ENCODE measurements at regions not wholly inside any gene's neighbourhood (a gene's known extent, or its start where the extent isn't known, plus 50 kb on each side); places are given as distances from the start of the nearest gene placed in this dataset.

DNA sequence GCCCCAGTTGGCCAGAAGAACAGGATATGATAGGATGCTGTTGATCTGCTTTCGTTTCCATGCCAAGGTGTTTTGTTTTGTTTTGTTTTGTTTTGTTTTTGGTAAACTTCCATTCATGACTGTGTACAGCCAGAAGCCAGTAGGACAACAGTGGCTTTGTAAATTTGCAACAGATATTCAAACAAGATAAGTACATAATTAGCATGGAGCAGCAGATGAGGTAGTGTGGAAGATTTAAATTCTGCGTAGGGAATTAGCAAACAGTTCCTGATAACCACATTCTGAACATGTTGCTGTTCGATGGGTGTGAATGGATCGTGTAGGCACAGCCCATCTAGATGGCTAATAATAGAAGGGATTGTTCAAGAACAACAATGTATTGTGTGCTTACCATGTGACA lies 1080.1 kb upstream of the RBFOX1 start:
- no peak overlapping the region for H3K27ac ChIP-seq
- H3K4me1 ChIP-seq (replicated peaks), result no peaks in the 10 kb centered on the region
- DNase-seq (ENCODE audit: low spot score), result no peak
- WGBS, result 76% methylated on average over 4 of the region's 4 CpGs
- no peaks in the 10 kb centered on the region for H3K9me3 ChIP-seq
- H3K36me3 ChIP-seq, result no peaks in the 10 kb centered on the region
- H3K27me3 ChIP-seq (replicated peaks; ENCODE audit: insufficient read depth), result no peaks in the 10 kb centered on the region
- TF ChIP-seq POLR2A (IDR thresholded peaks at IDR 0.05) (no peak), POLR2AphosphoS5 (IDR thresholded peaks at IDR 0.05) (no peak)
- TF ChIP-seq, protein P1, sequence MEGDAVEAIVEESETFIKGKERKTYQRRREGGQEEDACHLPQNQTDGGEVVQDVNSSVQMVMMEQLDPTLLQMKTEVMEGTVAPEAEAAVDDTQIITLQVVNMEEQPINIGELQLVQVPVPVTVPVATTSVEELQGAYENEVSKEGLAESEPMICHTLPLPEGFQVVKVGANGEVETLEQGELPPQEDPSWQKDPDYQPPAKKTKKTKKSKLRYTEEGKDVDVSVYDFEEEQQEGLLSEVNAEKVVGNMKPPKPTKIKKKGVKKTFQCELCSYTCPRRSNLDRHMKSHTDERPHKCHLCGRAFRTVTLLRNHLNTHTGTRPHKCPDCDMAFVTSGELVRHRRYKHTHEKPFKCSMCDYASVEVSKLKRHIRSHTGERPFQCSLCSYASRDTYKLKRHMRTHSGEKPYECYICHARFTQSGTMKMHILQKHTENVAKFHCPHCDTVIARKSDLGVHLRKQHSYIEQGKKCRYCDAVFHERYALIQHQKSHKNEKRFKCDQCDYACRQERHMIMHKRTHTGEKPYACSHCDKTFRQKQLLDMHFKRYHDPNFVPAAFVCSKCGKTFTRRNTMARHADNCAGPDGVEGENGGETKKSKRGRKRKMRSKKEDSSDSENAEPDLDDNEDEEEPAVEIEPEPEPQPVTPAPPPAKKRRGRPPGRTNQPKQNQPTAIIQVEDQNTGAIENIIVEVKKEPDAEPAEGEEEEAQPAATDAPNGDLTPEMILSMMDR (IDR thresholded peaks at IDR 0.05), result no peak
- intact Hi-C loops (cut with DNase I), result no loop called here
- no peak overlapping the region for H3K4me3 ChIP-seq

DNA sequence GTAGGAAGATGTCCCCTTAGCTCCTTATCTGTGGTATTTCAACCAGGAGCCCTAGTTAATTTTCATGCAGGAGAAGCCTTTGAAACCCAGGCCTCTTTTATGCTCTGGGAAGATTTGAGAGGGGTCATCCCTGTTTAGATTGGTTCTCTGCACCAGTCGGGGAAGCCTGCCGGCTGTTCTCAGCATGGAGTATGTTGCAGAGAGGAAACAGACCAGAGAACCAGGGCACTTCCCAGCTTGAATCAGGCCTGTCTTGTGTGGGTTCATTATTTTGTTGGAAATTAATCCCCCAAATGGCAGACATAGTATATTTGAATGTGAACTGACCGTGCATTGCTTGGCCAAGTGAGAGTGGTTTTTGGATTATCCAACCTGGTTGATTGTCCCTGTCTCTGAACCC lies 1082.1 kb upstream of the RBFOX1 start:
- DNase-seq (ENCODE audit: low spot score), result no peak
- TF ChIP-seq, protein P1 (IDR thresholded peaks at IDR 0.05), result no peak
- TF ChIP-seq POLR2A (IDR thresholded peaks at IDR 0.05), result no peak
- no peak for TF ChIP-seq POLR2AphosphoS5 (IDR thresholded peaks at IDR 0.05)
- H3K27ac ChIP-seq, result no peak overlapping the region
- no peaks in the 10 kb centered on the region for H3K27me3 ChIP-seq (replicated peaks; ENCODE audit: insufficient read depth)
- H3K36me3 ChIP-seq, result no peaks in the 10 kb centered on the region
- no peaks in the 10 kb centered on the region for H3K9me3 ChIP-seq
- WGBS, result 47% methylated on average over 3 of the region's 3 CpGs
- no peaks in the 10 kb centered on the region for H3K4me1 ChIP-seq (replicated peaks)
- intact Hi-C loops (cut with DNase I), result no loop called here
- no peak overlapping the region for H3K4me3 ChIP-seq

DNA sequence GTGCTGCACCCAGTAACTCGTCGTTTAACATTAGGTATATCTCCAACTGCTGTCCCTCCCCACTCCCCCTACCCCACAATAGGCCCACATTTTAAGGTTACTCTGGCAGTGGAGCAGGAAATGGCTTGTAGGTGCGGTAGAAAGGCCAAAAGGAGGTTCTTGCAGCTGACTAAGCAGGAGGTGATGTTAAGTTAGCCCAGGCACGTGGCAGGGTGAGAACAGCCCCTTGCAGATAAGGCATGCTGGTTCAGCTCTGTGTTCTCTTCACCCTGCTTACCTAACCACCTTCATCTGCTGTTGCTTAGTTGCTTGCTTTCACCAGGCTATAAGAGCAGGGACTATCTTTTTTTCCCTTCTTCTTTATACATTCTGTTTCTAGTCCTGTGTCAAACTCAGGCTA lies 1082.8 kb upstream of the RBFOX1 start:
- no peak overlapping the region for H3K27ac ChIP-seq
- intact Hi-C loops (cut with DNase I), result no loop called here
- H3K4me1 ChIP-seq (replicated peaks), result no peaks in the 10 kb centered on the region
- H3K36me3 ChIP-seq, result no peaks in the 10 kb centered on the region
- no peak for DNase-seq (ENCODE audit: low spot score)
- TF ChIP-seq, protein P1 (IDR thresholded peaks at IDR 0.05), result no peak
- TF ChIP-seq POLR2A (IDR thresholded peaks at IDR 0.05), result no peak
- no peak for TF ChIP-seq POLR2AphosphoS5 (IDR thresholded peaks at IDR 0.05)
- 54% methylated on average over 4 of the region's 4 CpGs for WGBS
- H3K4me3 ChIP-seq, result no peak overlapping the region
- no peaks in the 10 kb centered on the region for H3K27me3 ChIP-seq (replicated peaks; ENCODE audit: insufficient read depth)
- no peaks in the 10 kb centered on the region for H3K9me3 ChIP-seq

DNA sequence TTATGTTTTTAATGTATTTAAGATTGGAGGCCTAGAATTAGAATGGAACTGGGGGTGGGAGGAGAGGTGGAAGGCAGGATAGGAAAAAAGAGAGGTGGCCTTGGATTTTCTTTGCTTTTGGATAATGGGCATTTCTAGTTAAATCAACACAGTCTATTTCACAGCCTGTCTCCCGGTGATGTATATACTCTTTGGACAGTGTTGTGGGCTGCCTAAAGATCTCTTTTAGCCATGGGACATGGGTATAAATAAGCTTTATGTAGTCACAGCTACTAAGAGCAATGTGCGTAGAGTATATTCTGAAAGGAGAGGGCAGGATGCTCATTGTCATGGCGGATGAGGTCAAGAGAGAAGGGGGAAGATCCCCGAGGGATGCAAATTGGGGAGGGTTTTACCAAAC lies 1084.4 kb upstream of the RBFOX1 start:
- Histone ChIP-seq H3K27me3 (replicated peaks; ENCODE audit: insufficient read depth) (no peaks in the 10 kb centered on the region), H3K9me3 (no peaks in the 10 kb centered on the region), H3K36me3 (no peaks in the 10 kb centered on the region), H3K4me3 (no peak overlapping the region), H3K27ac (no peak overlapping the region), H3K4me1 (replicated peaks) (no peaks in the 10 kb centered on the region)
- DNase-seq (ENCODE audit: low spot score), result no peak
- intact Hi-C loops (cut with DNase I), result no loop called here
- no peak for TF ChIP-seq POLR2AphosphoS5 (IDR thresholded peaks at IDR 0.05)
- no peak for TF ChIP-seq POLR2A (IDR thresholded peaks at IDR 0.05)
- TF ChIP-seq, protein P1 (IDR thresholded peaks at IDR 0.05), result no peak
- WGBS, result 54% methylated on average over 4 of the region's 4 CpGs

DNA sequence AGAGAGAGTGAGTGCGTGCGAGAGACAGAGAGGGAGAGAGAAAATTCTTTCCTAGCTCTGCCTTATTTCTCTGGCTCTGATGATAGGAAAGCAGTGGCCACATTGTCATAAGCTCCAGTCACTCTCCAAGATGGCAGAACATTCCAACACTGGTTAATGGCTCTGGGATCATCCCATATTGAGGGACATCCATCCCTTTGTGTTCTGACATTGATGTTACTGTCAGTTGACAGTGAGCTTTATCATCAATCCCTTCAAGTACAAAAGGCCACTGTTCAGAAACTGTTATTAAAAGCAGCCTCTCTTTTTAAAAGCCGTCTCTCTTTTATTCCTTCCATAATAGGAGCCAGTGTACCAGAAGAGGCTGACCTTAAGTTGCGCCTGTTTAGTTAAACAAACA lies 1084.9 kb upstream of the RBFOX1 start:
- Histone ChIP-seq H3K9me3 (no peaks in the 10 kb centered on the region), H3K27ac (no peak overlapping the region), H3K4me1 (replicated peaks) (no peaks in the 10 kb centered on the region), H3K27me3 (replicated peaks; ENCODE audit: insufficient read depth) (no peaks in the 10 kb centered on the region), H3K36me3 (no peaks in the 10 kb centered on the region), H3K4me3 (no peak overlapping the region)
- TF ChIP-seq, protein P1 (IDR thresholded peaks at IDR 0.05), result no peak
- TF ChIP-seq POLR2AphosphoS5 (IDR thresholded peaks at IDR 0.05), result no peak
- TF ChIP-seq POLR2A (IDR thresholded peaks at IDR 0.05), result no peak
- no peak for DNase-seq (ENCODE audit: low spot score)
- intact Hi-C loops (cut with DNase I), result no loop called here
- WGBS, result 73% methylated on average over 4 of the region's 4 CpGs
